ENCODE measurements at regions not wholly inside any gene's neighbourhood (a gene's known extent, or its start where the extent isn't known, plus 50 kb on each side); places are given as distances from the start of the nearest gene placed in this dataset.

GRCh38 chr4:187181054-187181453 is 457.4 kb upstream of the FAT1 start:
- Histone ChIP-seq H3K4me3 (ENCODE audit: low read depth, low read length) (no peak overlapping the region), H3K27ac (ENCODE audit: extremely low read depth, low read depth, low read length) (no peak overlapping the region), H3K36me3 (ENCODE audit: control insufficient read depth in 2 of 2, insufficient read depth in 1 of 2, low read length in 2 of 2) (no peaks in the 10 kb centered on the region), H3K9me3 (ENCODE audit: control insufficient read depth, insufficient read depth, low read depth, low read length) (no peaks in the 10 kb centered on the region), H3K4me1 (ENCODE audit: control insufficient read depth, insufficient read depth, low read length) (peaks cover 2% of the 10 kb centered on the region)
- POLR2A ChIA-PET = no interaction called here
- CTCF ChIA-PET = no interaction called here
- TF ChIP-seq ZNF157 (tag by site-specific recombination; IDR thresholded peaks at IDR 0.05) (no peak), ZNF645 (tag by site-specific recombination; IDR thresholded peaks at IDR 0.05) (no peak)

- Histone ChIP-seq H3K4me3 (ENCODE audit: low read depth, low read length) (no peak overlapping the region), H3K27ac (ENCODE audit: extremely low read depth, low read depth, low read length) (no peak overlapping the region), H3K9me3 (ENCODE audit: control insufficient read depth, insufficient read depth, low read depth, low read length) (no peaks in the 10 kb centered on the region), H3K36me3 (ENCODE audit: control insufficient read depth in 2 of 2, insufficient read depth in 1 of 2, low read length in 2 of 2) (no peaks in the 10 kb centered on the region), H3K4me1 (ENCODE audit: control insufficient read depth, insufficient read depth, low read length) (peaks cover 2% of the 10 kb centered on the region)
- ChIA-PET POLR2A (no interaction called here), CTCF (no interaction called here)
- TF ChIP-seq ZNF768 (tag by site-specific recombination; IDR thresholded peaks at IDR 0.05) (no peak), ZNF18 (tag by site-specific recombination; IDR thresholded peaks at IDR 0.05) (no peak), ZNF544 (tag by site-specific recombination; IDR thresholded peaks at IDR 0.05) (no peak), PRDM1 (tag by site-specific recombination; IDR thresholded peaks at IDR 0.05) (no peak), ZNF423 (tag by site-specific recombination; IDR thresholded peaks at IDR 0.05) (no peak), ZNF302 (tag by site-specific recombination; IDR thresholded peaks at IDR 0.05; ENCODE audit: low read depth) (no peak), ZNF785 (tag by site-specific recombination; IDR thresholded peaks at IDR 0.05) (no peak), ZNF24 (tag by site-specific recombination; IDR thresholded peaks at IDR 0.05) (no peak), ZBTB48 (tag by site-specific recombination; IDR thresholded peaks at IDR 0.05) (no peak), ZNF510 (tag by site-specific recombination; IDR thresholded peaks at IDR 0.05; ENCODE audit: insufficient replicate concordance) (no peak), ZNF221 (tag by site-specific recombination; IDR thresholded peaks at IDR 0.05; ENCODE audit: borderline replicate concordance) (no peak), SP3 (tag by site-specific recombination; IDR thresholded peaks at IDR 0.05) (no peak), ZNF214 (tag by site-specific recombination; IDR thresholded peaks at IDR 0.05; ENCODE audit: borderline replicate concordance) (no peak), ZNF654 (tag by site-specific recombination; IDR thresholded peaks at IDR 0.05; ENCODE audit: low read depth) (no peak), ZNF585B (tag by site-specific recombination; IDR thresholded peaks at IDR 0.05) (no peak), ZNF513 (tag by site-specific recombination; IDR thresholded peaks at IDR 0.05) (no peak), ZBTB7A (tag by site-specific recombination; IDR thresholded peaks at IDR 0.05; ENCODE audit: low read depth) (no peak)
- TF ChIP-seq, protein P1, sequence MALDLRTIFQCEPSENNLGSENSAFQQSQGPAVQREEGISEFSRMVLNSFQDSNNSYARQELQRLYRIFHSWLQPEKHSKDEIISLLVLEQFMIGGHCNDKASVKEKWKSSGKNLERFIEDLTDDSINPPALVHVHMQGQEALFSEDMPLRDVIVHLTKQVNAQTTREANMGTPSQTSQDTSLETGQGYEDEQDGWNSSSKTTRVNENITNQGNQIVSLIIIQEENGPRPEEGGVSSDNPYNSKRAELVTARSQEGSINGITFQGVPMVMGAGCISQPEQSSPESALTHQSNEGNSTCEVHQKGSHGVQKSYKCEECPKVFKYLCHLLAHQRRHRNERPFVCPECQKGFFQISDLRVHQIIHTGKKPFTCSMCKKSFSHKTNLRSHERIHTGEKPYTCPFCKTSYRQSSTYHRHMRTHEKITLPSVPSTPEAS (tag by site-specific recombination; IDR thresholded peaks at IDR 0.05) = no peak
Measured at GRCh38 chr4:187183346-187183745, 459.7 kb upstream of the FAT1 start.

All from HEK293 (cell line).